DOHH2 (cell line): ENCODE measurements at regions not wholly inside any gene's neighbourhood (a gene's known extent, or its start where the extent isn't known, plus 50 kb on each side); places are given as distances from the start of the nearest gene placed in this dataset.

Experiments used
- EZH2phosphoT487 ChIP-seq: fragments of 200-600 bp; sonication (generic); IDR thresholded peaks from 2 replicates; pipeline ENCODE4 v1.6.1; 2017; ENCODE audit warnings: borderline replicate concordance, mild to moderate bottlenecking, antibody characterized with exemption, low read length, moderate library complexity, mixed read lengths
- TF ChIP-seq, protein P1 (sequence below): fragments of 200-600 bp; sonication (generic); IDR thresholded peaks from one replicate; pipeline ENCODE4 v1.5.1; 2014; ENCODE audit warnings: antibody characterized with exemption, mild to moderate bottlenecking, low read depth, low read length; ENCODE audit not compliant: poor library complexity, severe bottlenecking

DNA sequence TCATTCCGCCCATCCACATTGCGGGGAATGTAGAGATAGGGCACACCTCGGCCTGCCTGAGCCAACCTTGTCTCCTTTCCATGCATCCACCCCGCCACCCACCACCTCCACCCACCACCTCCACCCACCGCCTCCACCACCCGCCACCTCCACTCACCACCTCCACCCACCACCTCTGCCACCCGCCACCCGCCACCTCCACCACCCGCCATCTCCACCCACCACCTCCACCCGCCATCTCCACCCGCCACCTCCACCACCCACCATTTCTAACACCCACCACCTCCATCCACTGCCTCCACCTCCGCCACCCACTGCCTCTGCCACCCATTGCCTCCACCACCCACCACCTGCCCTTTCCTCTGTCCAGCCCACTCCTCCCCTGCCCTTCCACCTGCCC lies 78.4 kb downstream of the IGLL1 start:
- TF ChIP-seq, protein P1, sequence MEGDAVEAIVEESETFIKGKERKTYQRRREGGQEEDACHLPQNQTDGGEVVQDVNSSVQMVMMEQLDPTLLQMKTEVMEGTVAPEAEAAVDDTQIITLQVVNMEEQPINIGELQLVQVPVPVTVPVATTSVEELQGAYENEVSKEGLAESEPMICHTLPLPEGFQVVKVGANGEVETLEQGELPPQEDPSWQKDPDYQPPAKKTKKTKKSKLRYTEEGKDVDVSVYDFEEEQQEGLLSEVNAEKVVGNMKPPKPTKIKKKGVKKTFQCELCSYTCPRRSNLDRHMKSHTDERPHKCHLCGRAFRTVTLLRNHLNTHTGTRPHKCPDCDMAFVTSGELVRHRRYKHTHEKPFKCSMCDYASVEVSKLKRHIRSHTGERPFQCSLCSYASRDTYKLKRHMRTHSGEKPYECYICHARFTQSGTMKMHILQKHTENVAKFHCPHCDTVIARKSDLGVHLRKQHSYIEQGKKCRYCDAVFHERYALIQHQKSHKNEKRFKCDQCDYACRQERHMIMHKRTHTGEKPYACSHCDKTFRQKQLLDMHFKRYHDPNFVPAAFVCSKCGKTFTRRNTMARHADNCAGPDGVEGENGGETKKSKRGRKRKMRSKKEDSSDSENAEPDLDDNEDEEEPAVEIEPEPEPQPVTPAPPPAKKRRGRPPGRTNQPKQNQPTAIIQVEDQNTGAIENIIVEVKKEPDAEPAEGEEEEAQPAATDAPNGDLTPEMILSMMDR = no peak
- TF ChIP-seq EZH2phosphoT487 = no peak
